ENCODE measurements at regions not wholly inside any gene's neighbourhood (a gene's known extent, or its start where the extent isn't known, plus 50 kb on each side); places are given as distances from the start of the nearest gene placed in this dataset.

DNA sequence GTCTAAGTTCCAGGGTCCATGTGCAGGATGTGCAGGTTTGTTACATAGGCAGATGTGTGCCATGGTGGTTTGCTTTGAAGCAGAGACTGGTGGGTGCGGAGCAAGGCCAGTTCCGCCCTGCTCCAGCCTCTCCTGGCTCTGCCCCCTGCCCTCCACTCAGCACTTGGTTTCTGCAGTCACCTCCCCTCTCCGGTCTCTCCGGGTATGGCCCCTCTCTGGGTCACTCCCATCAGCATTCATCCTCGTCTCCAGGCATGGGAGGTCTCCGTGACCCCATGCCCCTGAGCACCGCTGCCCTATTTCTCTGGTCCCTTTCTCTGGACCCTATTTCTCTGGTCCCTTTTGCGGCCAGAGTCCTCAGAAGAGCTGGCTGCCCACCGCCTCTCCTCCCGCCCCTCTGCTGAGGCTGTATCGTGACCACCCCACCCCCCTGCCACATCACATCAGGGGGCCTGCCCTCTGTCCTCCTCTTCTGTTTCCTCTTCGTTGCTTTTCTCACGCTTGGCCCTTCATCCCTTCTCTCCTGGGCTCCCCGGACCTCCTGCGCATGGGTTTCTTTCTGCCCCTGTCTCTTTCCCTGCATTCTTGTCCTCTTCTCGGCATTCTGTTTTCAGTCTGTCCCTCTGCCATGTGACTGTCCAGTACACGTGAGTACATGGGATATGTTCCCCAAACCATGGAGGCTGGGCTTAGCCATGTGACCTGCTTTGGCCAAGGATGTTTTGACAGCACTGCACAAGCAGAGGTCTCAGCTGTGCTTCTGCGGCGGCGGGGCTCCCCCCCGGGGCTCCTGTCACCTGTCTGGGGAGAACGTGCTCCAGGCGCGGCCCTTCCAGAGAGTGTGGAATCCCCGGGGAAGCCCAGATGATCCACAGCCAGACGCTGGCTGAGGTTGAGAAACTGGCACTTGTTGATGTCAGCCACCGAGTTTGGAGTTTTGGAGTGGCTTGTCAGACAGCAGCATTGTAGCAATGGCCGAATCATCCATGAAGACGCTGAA is 54.4 kb upstream of the C1orf174 start:
- no peak for DNase-seq (ENCODE audit: low spot score)

DNA sequence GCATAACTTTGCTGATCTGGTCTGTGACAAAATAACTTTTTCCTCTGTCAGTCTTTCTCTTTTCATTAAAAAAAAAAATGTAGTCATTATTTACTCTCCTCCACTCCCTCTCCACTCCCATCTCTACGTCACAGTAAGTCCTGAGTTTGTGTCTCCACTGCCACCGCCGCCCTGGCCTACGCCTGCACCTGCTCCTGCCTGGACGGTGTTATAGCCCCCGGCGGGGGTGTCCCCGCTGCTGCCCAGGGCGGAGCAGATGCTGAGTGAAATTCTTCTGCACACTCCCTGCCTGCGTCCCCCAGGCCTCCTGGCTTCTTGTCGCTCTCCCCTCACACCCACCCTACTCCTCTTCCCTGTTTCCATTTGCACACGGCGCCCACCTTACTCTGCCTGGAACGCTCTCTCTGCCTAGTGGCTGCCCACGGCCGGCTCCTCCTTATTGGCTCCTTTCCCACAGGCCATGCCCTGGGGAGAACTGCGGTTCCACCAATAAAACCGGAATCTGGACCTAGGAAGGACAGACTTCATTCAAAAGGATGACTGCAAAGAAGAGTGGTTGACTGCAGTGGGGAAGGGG is 55.2 kb upstream of the C1orf174 start:
- no peak for DNase-seq (ENCODE audit: low spot score)

DNA sequence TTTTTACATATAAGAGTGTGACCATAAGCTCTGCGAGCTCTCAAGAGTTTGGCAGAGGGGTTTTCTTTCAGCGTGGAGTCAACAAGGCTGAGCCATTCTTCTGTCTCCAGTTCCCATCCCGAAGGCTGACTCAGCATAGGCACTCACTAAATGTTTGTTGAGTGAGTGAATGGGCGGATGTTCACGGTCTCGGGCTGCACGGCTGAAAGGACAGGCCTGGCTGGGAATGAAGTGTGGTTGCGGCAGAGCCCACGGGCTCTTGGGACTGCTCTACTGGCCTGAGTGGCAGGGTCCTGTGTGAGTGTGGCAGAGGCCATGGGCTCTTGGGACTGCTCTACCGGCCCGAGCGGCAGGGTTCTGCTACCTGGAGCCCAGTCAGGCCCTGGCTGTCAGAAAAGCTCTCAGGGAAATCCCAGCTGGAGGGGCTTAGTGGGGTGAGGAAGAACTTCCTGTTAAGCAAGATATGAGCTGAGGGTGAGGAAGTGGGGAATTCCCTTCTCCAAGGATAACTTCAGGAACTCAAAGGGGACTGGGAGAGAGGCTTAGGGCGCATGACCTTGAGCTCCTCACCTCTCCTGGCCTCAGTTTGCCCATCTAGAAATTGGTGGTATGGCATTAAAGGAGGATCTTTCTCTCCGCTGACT is 56.6 kb upstream of the C1orf174 start:
- no peak for DNase-seq (ENCODE audit: low spot score)

DNA sequence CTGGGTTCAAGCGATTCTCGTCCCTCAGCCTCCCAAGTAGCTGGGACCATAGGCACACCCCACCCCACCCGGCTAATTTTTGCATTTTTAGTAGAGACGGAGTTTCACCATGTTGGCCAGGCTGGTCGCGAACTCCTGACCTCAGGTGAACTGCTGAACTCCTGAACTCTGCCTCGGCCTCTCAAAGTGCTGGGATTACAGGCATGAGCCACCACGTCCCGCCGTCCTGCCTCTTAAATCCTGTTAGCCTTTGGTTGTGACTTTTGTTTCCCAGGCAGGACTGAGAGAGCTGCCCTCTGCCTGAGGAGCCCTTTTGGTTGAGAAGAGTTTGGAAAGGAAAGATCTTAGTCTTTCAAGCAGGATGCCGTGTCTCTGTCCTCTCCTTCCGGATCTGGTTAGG is 59.3 kb upstream of the C1orf174 start:
- no peak for DNase-seq (ENCODE audit: low spot score)

DNA sequence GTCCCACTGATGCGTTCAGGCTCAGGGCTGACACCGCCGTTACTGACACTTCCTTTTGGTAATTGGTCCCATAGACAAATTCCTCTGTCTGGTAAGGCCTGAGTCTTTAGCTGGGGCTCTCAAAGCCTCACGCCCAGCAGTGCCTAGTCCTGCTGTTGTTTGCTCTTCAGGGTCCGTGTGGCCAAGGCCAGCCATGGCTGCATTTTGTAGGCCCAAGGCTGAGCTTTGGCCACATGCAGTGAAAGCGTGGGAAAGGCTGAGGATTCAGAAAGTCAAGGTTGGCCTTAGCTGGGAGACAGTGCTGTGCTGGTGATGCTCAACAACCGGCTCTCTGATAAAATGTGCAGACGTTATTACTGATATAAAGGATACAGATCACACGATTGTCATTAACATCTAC is 63.5 kb upstream of the C1orf174 start:
- DNase-seq (ENCODE audit: low spot score): no peak

DNA sequence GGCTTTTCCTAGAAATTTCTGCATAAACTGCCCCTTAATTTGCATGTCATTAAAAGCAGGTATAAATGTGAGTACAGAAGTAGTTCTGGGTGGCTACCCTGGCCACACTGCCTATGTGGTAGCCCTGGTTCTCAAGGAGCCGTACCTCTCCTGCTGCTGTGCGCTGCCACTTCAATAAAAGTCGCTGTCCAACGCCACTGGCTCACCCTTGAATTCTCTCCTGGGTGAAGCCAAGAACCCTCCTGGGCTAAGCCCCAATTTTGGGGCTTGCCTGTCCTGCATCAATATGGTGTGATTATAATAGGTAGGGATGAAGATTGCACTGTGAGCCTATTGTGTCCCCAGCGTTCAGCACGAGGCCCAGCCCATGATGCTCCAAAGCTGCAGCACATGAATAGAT is 65.6 kb upstream of the C1orf174 start:
- no peak for DNase-seq (ENCODE audit: low spot score)

DNA sequence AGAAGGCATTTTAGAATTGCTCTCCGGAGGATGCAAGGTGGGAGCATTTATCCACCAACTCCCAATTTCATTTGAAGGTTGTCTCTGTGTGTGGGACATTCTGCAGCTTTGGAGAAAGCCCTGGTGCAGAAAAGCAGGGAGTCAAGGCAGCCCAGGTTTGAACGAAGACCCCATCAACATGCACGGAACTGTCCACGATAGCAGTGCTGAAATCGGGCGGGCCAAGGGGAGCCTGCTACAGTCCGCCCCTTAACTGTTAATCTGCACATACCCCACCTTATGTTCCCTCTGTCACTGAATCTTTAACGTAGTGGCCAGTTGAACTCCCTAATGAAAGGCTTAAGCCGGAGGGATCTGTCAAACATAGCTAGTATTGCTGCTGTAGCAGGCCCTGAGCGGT is 68.8 kb upstream of the C1orf174 start:
- DNase-seq (ENCODE audit: low spot score): no peak

DNA sequence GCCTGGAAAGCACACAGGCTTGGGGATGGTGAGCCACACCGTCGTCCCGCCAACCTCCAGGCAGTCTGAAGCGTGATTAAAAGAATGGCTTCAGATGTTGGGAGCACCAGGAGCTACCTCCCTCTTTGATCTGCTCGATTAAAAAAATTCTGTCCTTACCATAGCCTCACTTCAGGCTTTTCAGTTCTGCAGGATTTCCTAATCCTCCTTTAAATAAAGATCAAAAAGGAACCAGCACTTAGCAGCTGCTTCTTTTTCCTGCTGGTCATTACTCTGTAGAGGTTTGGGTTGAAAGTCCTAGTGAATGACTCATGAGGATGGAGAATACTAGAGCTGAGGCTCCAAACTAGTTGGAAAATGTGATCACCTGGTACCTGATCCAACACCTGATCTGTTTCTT is 71.9 kb upstream of the C1orf174 start:
- no peak for DNase-seq (ENCODE audit: low spot score)

DNA sequence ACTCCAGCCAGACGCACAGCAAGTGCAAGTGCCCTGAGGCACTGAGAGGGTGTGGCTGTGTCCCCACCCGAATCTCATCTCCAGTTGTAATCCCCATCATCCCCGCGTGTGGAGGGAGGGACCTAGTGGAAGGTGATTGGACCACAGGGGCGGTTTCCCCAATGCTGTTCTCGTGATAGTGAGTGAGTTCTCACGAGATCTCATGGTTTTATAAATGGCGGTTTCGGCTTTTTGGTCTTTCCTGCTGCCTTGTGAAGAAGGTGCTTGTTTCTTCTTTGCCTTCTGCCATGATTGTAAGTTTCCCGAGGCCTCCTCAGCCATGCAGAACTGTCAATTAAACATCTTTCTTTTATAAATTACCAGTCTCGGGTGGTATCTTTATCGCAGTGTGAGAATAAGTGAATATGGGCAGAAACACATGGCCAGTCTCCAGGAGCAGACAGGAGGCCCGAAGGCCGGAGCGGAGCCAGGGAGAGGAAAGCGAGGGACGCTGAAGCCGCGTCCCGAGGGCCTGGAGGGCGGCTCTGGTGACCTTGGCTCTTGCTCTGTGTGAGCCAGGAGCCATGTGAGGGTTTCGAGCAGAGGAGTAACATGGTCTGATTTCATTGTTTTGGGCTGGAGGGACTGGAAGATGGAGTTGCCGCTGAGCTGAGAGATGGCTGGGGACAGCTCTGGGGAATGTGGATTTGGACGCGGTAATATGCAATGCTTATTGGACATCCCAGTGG is 76.0 kb upstream of the C1orf174 start:
- no peak for DNase-seq (ENCODE audit: low spot score)

DNA sequence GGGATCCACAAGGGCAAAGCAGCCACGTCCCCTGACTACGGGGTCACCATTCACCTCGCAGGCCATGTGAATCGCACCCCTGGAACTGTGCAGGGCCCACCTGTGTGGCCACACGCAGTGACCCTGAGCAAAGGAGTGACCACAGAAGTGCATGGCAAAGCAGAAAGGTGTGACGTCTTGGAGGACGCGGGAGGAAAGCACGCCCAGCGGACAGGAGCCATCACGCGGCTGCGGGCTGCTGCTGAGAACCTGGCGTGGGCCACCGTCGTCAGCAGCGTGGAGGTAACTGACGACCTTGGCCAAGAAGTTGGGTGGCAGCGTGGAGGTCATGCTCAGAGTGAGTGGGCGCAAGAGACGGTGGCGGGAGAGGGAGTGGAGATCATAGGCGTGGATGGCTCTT is 76.7 kb upstream of the C1orf174 start:
- DNase-seq (ENCODE audit: low spot score): no peak

DNA sequence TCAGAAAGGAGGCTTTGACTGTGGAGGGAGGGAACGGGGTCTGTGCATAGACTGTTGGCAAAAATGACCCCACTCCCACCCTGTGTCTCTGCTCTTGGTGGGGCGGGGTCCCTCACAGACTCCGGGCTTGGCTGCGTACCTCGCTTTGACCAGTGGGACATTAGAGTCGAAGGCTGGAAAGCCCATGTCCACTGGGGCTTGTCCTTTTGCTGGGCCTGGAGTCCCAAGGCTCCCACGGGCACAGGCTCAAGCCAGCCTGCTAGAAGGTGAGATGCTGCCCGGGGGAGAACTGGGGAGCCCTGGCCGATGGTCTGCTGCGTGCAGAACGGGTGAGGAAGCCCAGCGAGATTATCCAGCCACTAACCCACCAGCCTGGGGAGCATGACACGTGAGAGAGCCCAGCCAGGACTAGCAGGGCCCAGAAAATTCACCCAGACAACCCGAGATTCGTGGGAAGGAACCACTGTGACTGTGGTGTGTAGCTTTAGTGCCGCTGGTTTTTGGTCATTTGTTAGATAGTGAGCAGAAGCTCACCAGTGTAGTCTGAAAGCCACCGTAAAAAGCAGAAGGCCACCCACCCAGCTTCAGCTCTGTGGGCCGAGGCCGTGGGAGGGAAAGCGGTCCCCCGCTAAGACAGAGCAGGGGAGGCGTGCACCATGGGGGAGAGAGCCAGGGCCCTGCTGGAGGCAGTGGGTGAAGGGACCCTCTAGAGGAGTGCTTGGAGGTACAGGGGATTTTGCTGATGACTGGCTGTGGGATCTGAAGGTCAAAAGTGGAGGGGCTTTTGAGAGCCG is 78.3 kb upstream of the C1orf174 start:
- no peak for DNase-seq (ENCODE audit: low spot score)

DNA sequence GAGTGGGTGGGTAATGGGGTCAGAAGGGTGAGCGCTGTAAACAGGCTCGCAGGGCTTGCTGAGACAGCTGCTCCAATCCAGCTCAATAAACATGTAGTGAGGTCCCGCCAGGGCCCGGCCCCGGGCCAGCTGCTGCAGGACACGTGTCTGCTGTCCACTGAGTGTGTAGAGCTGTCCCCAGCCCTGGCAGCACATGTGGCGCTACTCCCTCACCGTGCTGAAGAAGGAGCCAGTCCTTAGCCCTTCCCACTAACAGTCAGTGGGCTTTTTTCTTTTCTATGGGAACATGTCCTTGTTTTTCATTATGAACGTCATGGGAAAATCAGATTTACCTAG is 78.9 kb upstream of the C1orf174 start:
- no peak for DNase-seq (ENCODE audit: low spot score)

DNA sequence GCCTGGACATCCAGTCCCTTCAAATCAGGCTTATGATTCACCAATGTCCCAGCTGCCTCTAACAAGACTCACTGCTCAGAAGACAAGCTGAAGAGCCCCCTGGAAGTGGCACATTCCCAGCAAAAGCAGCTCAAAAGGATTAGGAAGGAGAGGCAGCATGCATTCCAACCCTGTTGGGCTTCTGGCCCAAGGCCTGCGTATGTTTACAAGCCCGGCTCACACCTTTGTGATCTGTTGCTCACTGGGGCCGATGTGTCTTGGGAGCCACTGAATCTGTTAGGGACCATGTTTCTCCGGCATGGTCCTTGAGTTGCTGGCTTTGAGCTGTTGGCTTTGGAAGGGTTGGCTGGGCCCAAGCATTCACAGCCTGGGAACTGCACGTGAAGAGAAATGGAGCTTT is 81.2 kb upstream of the C1orf174 start:
- no peak for DNase-seq (ENCODE audit: low spot score)

DNA sequence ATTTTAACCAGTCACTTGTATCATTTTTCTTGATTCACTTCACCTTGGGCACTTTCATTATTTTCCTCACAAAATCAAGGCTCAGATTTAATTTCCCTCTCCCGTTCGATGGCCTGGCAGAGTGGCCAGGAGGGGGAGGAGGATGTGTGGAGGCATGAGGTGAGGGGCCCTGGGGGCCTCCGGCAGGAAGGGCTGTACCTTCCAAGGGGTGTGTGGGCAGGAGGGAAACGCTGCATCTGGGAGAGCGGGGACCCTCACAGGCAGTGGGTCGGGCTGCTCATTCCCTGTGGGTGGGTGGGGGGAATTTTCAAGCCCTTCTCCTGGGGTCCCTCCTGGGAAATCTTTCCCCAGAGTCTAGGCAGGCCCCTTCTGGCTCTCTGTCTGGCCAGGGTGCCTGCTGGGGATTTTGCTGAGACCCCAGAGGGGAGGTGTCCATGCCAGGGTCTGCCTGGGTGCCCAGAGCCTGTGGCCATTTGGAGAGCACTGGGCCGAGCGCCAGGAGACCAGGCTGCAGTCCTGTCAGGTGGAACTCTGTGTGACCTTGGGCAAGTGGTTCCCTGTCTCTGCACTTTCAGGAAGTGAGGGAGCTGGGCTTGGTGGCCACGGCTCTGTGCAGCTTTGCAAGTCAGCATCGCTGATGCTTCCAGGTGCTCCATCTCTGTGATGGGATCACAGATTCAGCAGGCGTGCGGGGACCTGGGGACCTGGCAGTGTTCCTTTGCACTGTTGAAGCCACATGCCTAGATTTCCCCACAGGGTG is 81.9 kb upstream of the C1orf174 start:
- DNase-seq (ENCODE audit: low spot score): no peak

DNA sequence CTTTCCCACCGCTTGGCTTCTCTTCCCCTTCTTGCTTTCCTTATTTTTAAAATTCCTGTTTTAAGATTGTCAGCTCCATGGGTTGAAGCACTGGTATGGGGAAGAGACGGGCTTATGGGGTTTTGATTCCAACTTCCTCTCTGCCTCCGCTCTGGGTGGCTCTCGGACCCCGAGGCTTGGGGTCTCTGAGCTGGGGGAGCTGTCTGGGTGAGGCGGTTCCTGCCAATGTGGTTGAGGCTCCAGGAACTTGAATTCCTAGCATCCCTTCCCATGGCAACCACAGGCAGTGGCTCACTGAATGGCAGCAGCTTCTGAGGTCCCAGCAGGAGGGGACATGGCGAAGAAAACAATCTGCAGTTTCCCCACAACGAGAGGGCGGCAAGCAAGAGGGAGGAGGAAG is 83.1 kb upstream of the C1orf174 start:
- no peak for DNase-seq (ENCODE audit: low spot score)

DNA sequence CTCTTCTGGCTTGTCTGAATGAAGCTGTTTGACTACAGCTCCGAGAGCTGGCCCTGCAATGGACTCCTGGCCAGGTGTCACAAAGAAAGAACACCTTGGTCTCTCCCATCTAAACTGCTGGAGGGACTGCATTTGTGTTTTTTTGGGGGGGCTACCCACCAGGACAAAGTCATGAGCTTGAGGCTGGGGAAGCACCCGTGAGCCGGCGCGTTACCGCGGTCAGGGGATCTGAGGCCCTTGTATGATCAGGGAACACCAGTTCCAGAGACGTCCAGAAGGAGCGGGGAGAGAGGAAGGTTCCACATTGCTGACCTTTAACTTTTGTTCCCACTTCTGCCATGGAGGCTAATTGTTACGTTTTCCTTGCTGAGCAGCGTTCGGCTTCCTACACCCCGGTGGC is 84.5 kb upstream of the C1orf174 start:
- DNase-seq (ENCODE audit: low spot score): no peak

DNA sequence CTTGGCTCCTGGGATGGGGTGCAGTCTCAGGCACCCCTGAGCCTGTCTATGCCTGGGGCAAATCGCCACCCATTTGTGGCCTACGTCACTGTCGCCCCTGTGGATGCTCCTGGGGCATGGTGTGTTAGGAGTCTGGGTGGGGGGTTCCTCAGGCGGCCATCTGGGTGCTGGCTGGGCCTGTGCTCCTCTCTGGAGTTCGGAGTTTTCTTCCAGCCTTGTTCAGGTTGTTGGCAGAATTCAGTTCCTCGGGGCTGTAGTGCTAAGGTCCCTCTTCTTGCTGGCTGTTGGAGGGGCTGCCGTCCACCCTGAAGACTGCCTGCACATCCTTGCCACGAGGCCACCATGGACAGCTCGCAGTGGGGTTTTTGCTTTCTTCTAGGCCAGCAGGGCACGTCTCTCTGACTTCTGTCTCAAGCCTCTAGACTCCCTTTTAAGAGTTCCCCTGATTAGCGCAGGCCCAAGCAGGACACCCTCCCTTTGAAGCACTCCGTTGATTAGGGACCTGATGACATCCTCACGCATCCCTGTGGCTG is 86.7 kb upstream of the C1orf174 start:
- DNase-seq (ENCODE audit: low spot score): no peak

DNA sequence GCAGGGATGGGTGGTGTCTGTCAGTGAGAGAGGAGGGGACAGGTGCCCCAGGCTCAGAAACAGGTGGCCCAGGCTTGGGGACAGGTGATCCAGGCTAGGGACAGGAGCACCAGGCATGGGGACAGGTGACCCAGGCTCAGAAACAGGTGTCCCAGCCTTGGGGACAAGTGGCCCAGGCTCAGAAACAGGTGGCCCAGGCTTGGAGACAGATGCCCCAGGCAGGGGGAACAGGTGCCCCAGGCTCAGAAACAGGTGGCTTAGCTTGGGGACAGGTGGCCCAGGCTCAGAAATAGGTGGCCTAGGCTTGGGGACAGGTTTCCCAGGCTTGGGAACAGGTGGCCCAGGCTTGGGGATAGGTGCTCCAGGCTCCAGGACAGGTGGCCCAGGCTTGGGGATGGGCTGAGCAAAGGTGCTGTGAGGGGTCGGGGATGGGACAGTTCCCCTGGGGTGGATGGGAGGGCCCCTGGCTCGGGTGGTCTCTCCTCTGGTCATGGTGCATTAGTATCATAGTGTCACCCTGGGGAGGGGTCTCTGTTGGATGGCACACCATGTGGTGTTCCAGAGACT is 87.7 kb upstream of the C1orf174 start:
- DNase-seq (ENCODE audit: low spot score): no peak

DNA sequence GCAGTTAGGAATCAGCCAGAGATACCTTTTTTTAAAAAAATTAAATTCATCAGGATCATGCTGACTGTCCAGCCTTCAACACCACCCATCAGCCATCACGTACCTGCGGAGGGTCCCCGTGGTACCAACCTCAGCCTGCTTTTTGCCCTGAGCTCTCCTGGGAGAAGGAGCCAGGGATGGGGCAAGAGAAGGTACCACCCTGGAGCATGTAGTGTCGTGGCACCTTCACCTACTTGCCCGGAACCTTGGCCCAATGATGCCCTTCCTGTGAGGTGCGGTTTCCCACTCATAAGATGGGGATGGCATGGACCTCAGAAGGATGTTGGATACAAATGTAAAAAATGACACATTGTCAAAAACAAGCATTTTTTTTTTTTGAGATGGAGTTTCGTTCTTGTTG is 88.4 kb upstream of the C1orf174 start:
- no peak for DNase-seq (ENCODE audit: low spot score)

DNA sequence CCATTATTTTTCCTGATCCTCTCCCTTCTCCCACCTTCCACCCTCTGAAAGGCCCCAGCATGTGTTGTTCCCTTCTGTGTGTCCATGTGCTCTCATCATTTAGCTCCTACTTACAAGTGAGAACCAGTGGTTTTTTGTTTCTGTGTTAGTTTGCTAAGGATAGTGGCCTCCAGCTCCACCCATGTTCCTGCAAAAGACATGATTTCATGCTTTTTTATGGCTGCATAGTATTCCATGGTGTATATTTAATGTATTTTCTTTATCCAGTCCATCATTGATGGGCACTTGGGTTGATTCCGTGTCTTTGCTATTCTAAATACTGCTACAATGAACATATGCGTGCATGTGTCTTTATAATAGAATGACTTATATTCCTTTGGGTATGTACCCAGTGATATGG is 89.4 kb upstream of the C1orf174 start:
- no peak for DNase-seq (ENCODE audit: low spot score)
